ENCODE measurements at regions not wholly inside any gene's neighbourhood (a gene's known extent, or its start where the extent isn't known, plus 50 kb on each side); places are given as distances from the start of the nearest gene placed in this dataset.

GRCh38 chr2:136322428-136322827 lies 204.5 kb upstream of the CXCR4 start:
- no peaks in the 10 kb centered on the region for H3K27me3 ChIP-seq (ENCODE audit: control insufficient read depth, insufficient read depth, low read length)
- H3K27ac ChIP-seq (ENCODE audit: low read length): no peak overlapping the region
- POLR2A ChIA-PET: no interaction called here
- no peak overlapping the region for H3K4me3 ChIP-seq (ENCODE audit: low read depth in 2 of 2, low read length in 2 of 2)
- ATAC-seq: no peak
- H3K36me3 ChIP-seq (ENCODE audit: control insufficient read depth, insufficient read depth, low read length): no peaks in the 10 kb centered on the region
- CTCF ChIA-PET: no interaction called here
- TF ChIP-seq SIN3A (IDR thresholded peaks at IDR 0.05; ENCODE audit: borderline replicate concordance, insufficient read depth, low read depth, low read length): no peak
- TF ChIP-seq REST (IDR thresholded peaks at IDR 0.05; ENCODE audit: insufficient read depth in 1 of 2, low read depth in 2 of 2, low read length in 1 of 2): no peak
- TF ChIP-seq CTCF (IDR thresholded peaks at IDR 0.05): no peak
- TF ChIP-seq POLR2AphosphoS5 (IDR thresholded peaks at IDR 0.05; ENCODE audit: low read depth, low read length): no peak
- no peak for TF ChIP-seq TCF7L2 (IDR thresholded peaks at IDR 0.05; ENCODE audit: low read depth, low read length)
- no peaks in the 10 kb centered on the region; the same call in 1 of the 2 replicates for H3K4me1 ChIP-seq (ENCODE audit: control insufficient read depth, insufficient read depth, low read length)
- in situ Hi-C loops (cut with HindIII; ENCODE audit: low pct_unique_long_range_greater_than_20kb, low sequenced_read_pairs): no loop called here
- no TSS peak for BruUV-seq (replicated peaks)
- H3K9me3 ChIP-seq (ENCODE audit: control insufficient read depth, insufficient read depth, low read depth, low read length): no peaks in the 10 kb centered on the region
- no peak for DNase-seq (ENCODE audit: low read depth, low spot score)
- intact Hi-C loops (cut with micrococcal nuclease; ENCODE audit: unreplicated experiment): no loop called here

- no peak overlapping the region for H3K4me3 ChIP-seq (ENCODE audit: low read depth in 2 of 2, low read length in 2 of 2)
- intact Hi-C loops (cut with micrococcal nuclease; ENCODE audit: unreplicated experiment): loop anchor here (10.0 kb wide), 1 partner anchor 515 kb away; no protein-coding TSS in a partner anchor
- H3K27ac ChIP-seq (ENCODE audit: low read length): no peak overlapping the region
- DNase-seq (ENCODE audit: low read depth, low spot score): no peak
- CTCF ChIA-PET: no interaction called here
- TF ChIP-seq POLR2AphosphoS5 (IDR thresholded peaks at IDR 0.05; ENCODE audit: low read depth, low read length) (no peak), TCF7L2 (IDR thresholded peaks at IDR 0.05; ENCODE audit: low read depth, low read length) (no peak), CTCF (IDR thresholded peaks at IDR 0.05) (no peak), SIN3A (IDR thresholded peaks at IDR 0.05; ENCODE audit: borderline replicate concordance, insufficient read depth, low read depth, low read length) (no peak), REST (IDR thresholded peaks at IDR 0.05; ENCODE audit: insufficient read depth in 1 of 2, low read depth in 2 of 2, low read length in 1 of 2) (no peak)
- H3K27me3 ChIP-seq (ENCODE audit: control insufficient read depth, insufficient read depth, low read length): peaks cover 4% of the 10 kb centered on the region; the same call in 1 of the 2 replicates
- ATAC-seq: no peak
- H3K36me3 ChIP-seq (ENCODE audit: control insufficient read depth, insufficient read depth, low read length): no peaks in the 10 kb centered on the region
- BruUV-seq (replicated peaks): no TSS peak
- no peaks in the 10 kb centered on the region; the same call in 1 of the 2 replicates for H3K4me1 ChIP-seq (ENCODE audit: control insufficient read depth, insufficient read depth, low read length)
- H3K9me3 ChIP-seq (ENCODE audit: control insufficient read depth, insufficient read depth, low read depth, low read length): no peaks in the 10 kb centered on the region
- POLR2A ChIA-PET: interaction anchor here (0.6 kb wide), 1 partner anchor 9 kb away, joined by 4 read pairs; no protein-coding TSS in a partner anchor
- in situ Hi-C loops (cut with HindIII; ENCODE audit: low pct_unique_long_range_greater_than_20kb, low sequenced_read_pairs): no loop called here
Observed at GRCh38 chr2:136319651-136320050, 201.7 kb upstream of the CXCR4 start.
